HCT116 (cell line): ENCODE measurements at regions not wholly inside any gene's neighbourhood (a gene's known extent, or its start where the extent isn't known, plus 50 kb on each side); places are given as distances from the start of the nearest gene placed in this dataset.
A peak's percentile ranks its signal among the peaks of the same experiment; 100 is the strongest.

Experiments used
- ATAC-seq: fragments of 200-7000 bp; cut with Tn5 transposase; 2 replicates; pipeline ENCODE4 v1.9.1; 2020; ENCODE audit warnings: mild to moderate bottlenecking, moderate library complexity
- BruUV-seq: library from RNA; stranded (reverse); fragments of 400-500 nt; replicated peaks from 2 replicates; lab custom pipeline; 2021; lab: Mats Ljungman, UMichigan
- CTCF ChIA-PET: fragments of 300-600 bp; sonication (Branson Sonifier 250); formaldehyde crosslinking; loops from one replicate; lab custom pipeline; 2021; ENCODE audit warnings: antibody characterized with exemption; lab: Charles Lee
- POLR2A ChIA-PET: fragments of 300-600, 350-600 bp; sonication (Branson Sonifier 250); formaldehyde crosslinking; loops from one replicate; lab custom pipeline; 2021; ENCODE audit warnings: antibody characterized with exemption; lab: Charles Lee
- RAD21 ChIA-PET, 2 experiments: fragments of 300-600 bp; sonication (Branson Sonifier 250); formaldehyde crosslinking; loops; one replicate each; lab custom pipeline; 2023; ENCODE audit warnings: low total read pairs in 2 of 2; ENCODE audit not compliant: uncharacterized antibody in 2 of 2, unreplicated experiment in 2 of 2, low non-redundant PET in 1 of 2; lab: Charles Lee
- DNase-seq: peaks from one replicate; pipeline ENCODE4 v3.0.0-alpha.2; 2010; ENCODE audit warnings: low read depth, low spot score
- H2AFZ ChIP-seq: fragments of 200-600 bp; shearing (Covaris generic), sonication (generic); 2 replicates; pipeline ENCODE4 v1.6.1; 2017; ENCODE audit warnings: low read depth, mixed run types, mixed read lengths, antibody characterized with exemption, low read length; ENCODE audit not compliant: poor library complexity, severe bottlenecking
- H3K27ac ChIP-seq: 2 replicates; pipeline ENCODE4 v1.5.1; 2012; ENCODE audit warnings: low read depth, low read length
- H3K27me3 ChIP-seq: fragments of 200-600 bp; sonication (generic); 2 replicates; pipeline ENCODE4 v1.6.1; 2016; ENCODE audit warnings: mixed run types, low read length, mixed read lengths; ENCODE audit not compliant: insufficient read depth
- H3K36me3 ChIP-seq, 2 experiments: fragments of 200-500 bp in 1 of 2; fragments of 200-600 bp in 1 of 2; sonication (Bioruptor generic) in 1 of 2; sonication (generic) in 1 of 2; 2 replicates each; pipeline versions ENCODE4 v1.5.1 to v1.6.1; 2014 to 2016; ENCODE audit warnings: low read length in 2 of 2, inconsistent platforms in 1 of 2, mixed read lengths in 1 of 2, mixed run types in 1 of 2; ENCODE audit not compliant: insufficient read depth in 2 of 2, control insufficient read depth in 1 of 2
- H3K4me1 ChIP-seq, 2 experiments: fragments of 200-600 bp in 1 of 2; sonication (generic) in 1 of 2; 2 replicates each; pipeline versions ENCODE4 v1.5.1 to v1.6.1; 2012 to 2017; ENCODE audit warnings: low read length in 2 of 2, inconsistent platforms in 1 of 2, mild to moderate bottlenecking in 1 of 2, mixed read lengths in 1 of 2, mixed run types in 1 of 2, moderate library complexity in 1 of 2; ENCODE audit not compliant: insufficient read depth in 2 of 2, control insufficient read depth in 1 of 2
- H3K4me2 ChIP-seq: fragments of 200-600 bp; sonication (generic); 2 replicates; pipeline ENCODE4 v1.6.1; 2017; ENCODE audit warnings: mixed run types, low read length, mixed read lengths
- H3K4me3 ChIP-seq, 2 experiments: fragments of 200-600 bp in 1 of 2; sonication (generic) in 1 of 2; replicated peaks in 1 of 2; 2 replicates each; pipeline ENCODE4 v1.5.1; 2011 to 2016; ENCODE audit warnings: low read length in 2 of 2, control low read depth in 1 of 2, low read depth in 1 of 2, mild to moderate bottlenecking in 1 of 2, mixed read lengths in 1 of 2, mixed run types in 1 of 2
- H3K79me2 ChIP-seq: fragments of 200-600 bp; sonication (generic); 2 replicates; pipeline ENCODE4 v1.6.1; 2017; ENCODE audit warnings: mild to moderate bottlenecking, mixed run types, low read length, moderate library complexity, mixed read lengths; ENCODE audit not compliant: insufficient read depth
- H3K9ac ChIP-seq: fragments of 200-600 bp; sonication (generic); 2 replicates; pipeline ENCODE4 v1.6.1; 2016; ENCODE audit warnings: low read length, mixed read lengths
- H3K9me2 ChIP-seq: fragments of 200-600 bp; sonication (generic), shearing (Covaris generic); 2 replicates; pipeline ENCODE4 v1.6.1; 2017; ENCODE audit warnings: mixed run types, mild to moderate bottlenecking, moderate library complexity; ENCODE audit not compliant: insufficient read depth
- H3K9me3 ChIP-seq, 2 experiments: fragments of 200-500 bp in 1 of 2; fragments of 200-600 bp in 1 of 2; sonication (Bioruptor generic) in 1 of 2; sonication (generic) in 1 of 2; 2 replicates each; pipeline ENCODE4 v1.6.1; 2014 to 2017; ENCODE audit warnings: low read length in 2 of 2, mixed read lengths in 2 of 2, inconsistent platforms in 1 of 2, low read depth in 1 of 2, mild to moderate bottlenecking in 1 of 2, mixed run types in 1 of 2, moderate library complexity in 1 of 2; ENCODE audit not compliant: control insufficient read depth in 1 of 2, insufficient read depth in 1 of 2
- H4K20me1 ChIP-seq: fragments of 200-600 bp; sonication (generic), shearing (Covaris generic); 2 replicates; pipeline ENCODE4 v1.6.1; 2017; ENCODE audit warnings: mixed run types, mild to moderate bottlenecking, moderate library complexity; ENCODE audit not compliant: insufficient read depth
- CBX3 ChIP-seq: IDR thresholded peaks from 2 replicates; pipeline ENCODE4 v1.6.1; 2012; ENCODE audit warnings: low read depth
- CEBPB ChIP-seq: IDR thresholded peaks from 2 replicates; pipeline ENCODE4 v1.6.1; 2012; ENCODE audit warnings: low read depth
- CTCF ChIP-seq, 3 experiments: fragments of 200-600 bp in 1 of 3; sonication (generic) in 1 of 3; IDR thresholded peaks in 2 of 3; conservative IDR thresholded peaks in 1 of 3; 2 replicates each; pipeline ENCODE4 v1.5.1; 2012 to 2017; ENCODE audit warnings: low read depth in 2 of 3, low read length in 2 of 3, antibody characterized with exemption in 1 of 3, borderline replicate concordance in 1 of 3, control low read depth in 1 of 3, mild to moderate bottlenecking in 1 of 3, mixed read lengths in 1 of 3, mixed run types in 1 of 3, moderate library complexity in 1 of 3; ENCODE audit not compliant: insufficient read depth in 1 of 3
- POLR2AphosphoS5 ChIP-seq: IDR thresholded peaks from 2 replicates; pipeline ENCODE4 v1.6.1; 2011; ENCODE audit warnings: mild to moderate bottlenecking, low read depth, low read length, moderate library complexity
- RAD21 ChIP-seq: IDR thresholded peaks from 2 replicates; pipeline ENCODE4 v1.6.1; 2012; ENCODE audit warnings: low read depth, mild to moderate bottlenecking
- TCF7L2 ChIP-seq: IDR thresholded peaks from 2 replicates; pipeline ENCODE4 v1.7.0; 2011; ENCODE audit warnings: borderline replicate concordance, inconsistent platforms; ENCODE audit not compliant: insufficient read depth, insufficient read length; ENCODE audit errors: extremely low read depth
- YY1 ChIP-seq: IDR thresholded peaks from 2 replicates; pipeline ENCODE4 v1.6.1; 2011; ENCODE audit warnings: low read length, low read depth, moderate library complexity, mild to moderate bottlenecking; ENCODE audit not compliant: insufficient replicate concordance; ENCODE audit errors: extremely low read depth
- ZBTB33 ChIP-seq: IDR thresholded peaks from 2 replicates; pipeline ENCODE4 v1.6.1; 2011; ENCODE audit warnings: mild to moderate bottlenecking, low read length, moderate library complexity; ENCODE audit not compliant: insufficient replicate concordance; ENCODE audit errors: extremely low read depth
- intact Hi-C: fragments of 100-400 bp; cut with micrococcal nuclease; formaldehyde crosslinking; loops from 2 replicates; pipeline ENCODE4 v1.10.0; 2022

GRCh38 chr4:55758066-55758465, 61.5 kb upstream of the EXOC1L start:
- H3K36me3 ChIP-seq = no peaks in the 10 kb centered on the region
- intact Hi-C loops = no loop called here
- ATAC-seq = no peak
- H4K20me1 ChIP-seq = no peaks in the 10 kb centered on the region
- no peaks in the 10 kb centered on the region for H3K79me2 ChIP-seq
- peaks cover 0 to 15% of the 10 kb centered on the region in 2 experiments; a peak in 2 of 4 replicates for H3K4me1 ChIP-seq
- H3K4me3 ChIP-seq = no peak overlapping the region
- DNase-seq = no peak
- H3K4me2 ChIP-seq = no peak overlapping the region
- H3K27ac ChIP-seq = no peak overlapping the region
- ChIA-PET RAD21 (no interaction called here), CTCF (no interaction called here), POLR2A (no interaction called here)
- peak overlapping the region; percentile 77 for H2AFZ ChIP-seq
- no peak overlapping the region for H3K9ac ChIP-seq
- H3K27me3 ChIP-seq = no peaks in the 10 kb centered on the region
- no peaks in the 10 kb centered on the region for H3K9me3 ChIP-seq
- TF ChIP-seq CTCF (IDR thresholded peaks at IDR 0.05 in 2 of 3, conservative IDR thresholded peaks at IDR 0.05 in 1 of 3; ENCODE audit: borderline replicate concordance in 1 of 3, insufficient read depth in 1 of 3, low read depth in 2 of 3, low read length in 2 of 3) (no peak), TCF7L2 (no peak), POLR2AphosphoS5 (no peak), CBX3 (no peak)
- BruUV-seq = no TSS peak
- no peaks in the 10 kb centered on the region for H3K9me2 ChIP-seq

- Histone ChIP-seq H3K4me2 (no peak overlapping the region), H3K27me3 (no peaks in the 10 kb centered on the region), H3K79me2 (no peaks in the 10 kb centered on the region), H2AFZ (peak overlapping the region; percentile 77), H3K9ac (no peak overlapping the region), H3K9me2 (no peaks in the 10 kb centered on the region), H3K4me1 (peaks cover 0 to 15% of the 10 kb centered on the region in 2 experiments; a peak in 2 of 4 replicates), H3K4me3 (no peak overlapping the region), H4K20me1 (no peaks in the 10 kb centered on the region), H3K27ac (no peak overlapping the region), H3K36me3 (no peaks in the 10 kb centered on the region), H3K9me3 (no peaks in the 10 kb centered on the region)
- ATAC-seq (no peak), DNase-seq (no peak)
- ChIA-PET CTCF (no interaction called here), POLR2A (no interaction called here), RAD21 (no interaction called here)
- intact Hi-C loops = no loop called here
- BruUV-seq = no TSS peak
- TF ChIP-seq CEBPB (no peak), YY1 (no peak), CBX3 (no peak), RAD21 (no peak), ZBTB33 (no peak), CTCF (IDR thresholded peaks at IDR 0.05 in 2 of 3, conservative IDR thresholded peaks at IDR 0.05 in 1 of 3; ENCODE audit: borderline replicate concordance in 1 of 3, insufficient read depth in 1 of 3, low read depth in 2 of 3, low read length in 2 of 3) (no peak)
These were observed 61.0 kb upstream of the EXOC1L start for GRCh38 chr4:55758570-55758969.
